ENCODE measurements at regions not wholly inside any gene's neighbourhood (a gene's known extent, or its start where the extent isn't known, plus 50 kb on each side); places are given as distances from the start of the nearest gene placed in this dataset.
"Not testable (repeated sequence)": the region's sequence is repeated elsewhere in the genome, so short reads cannot be mapped to it uniquely, and the experiment has no call there.

GRCh38 chr3:29004885-29005599, 275.8 kb upstream of the RBMS3 start:
- Histone ChIP-seq H3K36me3 (ENCODE audit: control insufficient read depth in 3 of 3, insufficient read depth in 2 of 3, low read depth in 1 of 3, low read length in 3 of 3) (no peaks in the 10 kb centered on the region), H3K27ac (ENCODE audit: low read depth in 1 of 3, low read length in 2 of 3) (no peak overlapping the region), H3K4me3 (ENCODE audit: low read depth in 1 of 3, low read length in 3 of 3) (no peak overlapping the region), H3K9me3 (ENCODE audit: control insufficient read depth in 2 of 2, insufficient read depth in 1 of 2, low read depth in 1 of 2, low read length in 1 of 2) (no peaks in the 10 kb centered on the region), H3K27me3 (ENCODE audit: control insufficient read depth in 3 of 3, insufficient read depth in 3 of 3, low read length in 3 of 3) (no peaks in the 10 kb centered on the region), H3K4me1 (ENCODE audit: control insufficient read depth in 3 of 3, insufficient read depth in 2 of 3, low read depth in 1 of 3, low read length in 2 of 3) (no peaks in the 10 kb centered on the region)
- 75 to 88% (median 83%) methylated on average over 4 of the region's 4 CpGs for WGBS, 3 donors
- DNase-seq (no peak), FAIRE-seq (no peak)

- no peak for FAIRE-seq
- Histone ChIP-seq H3K9me3 (ENCODE audit: control insufficient read depth in 2 of 2, insufficient read depth in 1 of 2, low read depth in 1 of 2, low read length in 1 of 2) (no peaks in the 10 kb centered on the region), H3K4me1 (ENCODE audit: control insufficient read depth in 3 of 3, insufficient read depth in 2 of 3, low read depth in 1 of 3, low read length in 2 of 3) (no peaks in the 10 kb centered on the region), H3K4me3 (ENCODE audit: low read depth in 1 of 3, low read length in 3 of 3) (no peak overlapping the region), H3K36me3 (ENCODE audit: control insufficient read depth in 3 of 3, insufficient read depth in 2 of 3, low read depth in 1 of 3, low read length in 3 of 3) (no peaks in the 10 kb centered on the region), H3K27me3 (ENCODE audit: control insufficient read depth in 3 of 3, insufficient read depth in 3 of 3, low read length in 3 of 3) (no peaks in the 10 kb centered on the region), H3K27ac (ENCODE audit: low read depth in 1 of 3, low read length in 2 of 3) (no peak overlapping the region)
- DNase-seq, result no peak
Measured at GRCh38 chr3:29005862-29006261, 275.0 kb upstream of the RBMS3 start.

- DNase-seq (no peak), FAIRE-seq (no peak)
- 82 to 87% (median 86%) methylated on average over 2 of the region's 2 CpGs for WGBS, 3 donors
- no peaks in the 10 kb centered on the region for H3K9me3 ChIP-seq (ENCODE audit: control insufficient read depth in 2 of 2, insufficient read depth in 1 of 2, low read depth in 1 of 2, low read length in 1 of 2)
- no peak overlapping the region for H3K4me3 ChIP-seq (ENCODE audit: low read depth in 1 of 3, low read length in 3 of 3)
- H3K27ac ChIP-seq (ENCODE audit: low read depth in 1 of 3, low read length in 2 of 3), result no peak overlapping the region
- H3K4me1 ChIP-seq (ENCODE audit: control insufficient read depth in 3 of 3, insufficient read depth in 2 of 3, low read depth in 1 of 3, low read length in 2 of 3), result no peaks in the 10 kb centered on the region
- no peaks in the 10 kb centered on the region for H3K27me3 ChIP-seq (ENCODE audit: control insufficient read depth in 3 of 3, insufficient read depth in 3 of 3, low read length in 3 of 3)
- no peaks in the 10 kb centered on the region for H3K36me3 ChIP-seq (ENCODE audit: control insufficient read depth in 3 of 3, insufficient read depth in 2 of 3, low read depth in 1 of 3, low read length in 3 of 3)
Measured at GRCh38 chr3:29011441-29011840, 269.4 kb upstream of the RBMS3 start.

GRCh38 chr3:29011966-29012365, 268.9 kb upstream of the RBMS3 start:
- no peak overlapping the region for H3K4me3 ChIP-seq (ENCODE audit: low read depth in 1 of 3, low read length in 3 of 3)
- DNase-seq (no peak), FAIRE-seq (no peak)
- H3K36me3 ChIP-seq (ENCODE audit: control insufficient read depth in 3 of 3, insufficient read depth in 2 of 3, low read depth in 1 of 3, low read length in 3 of 3), result no peaks in the 10 kb centered on the region
- no peaks in the 10 kb centered on the region for H3K27me3 ChIP-seq (ENCODE audit: control insufficient read depth in 3 of 3, insufficient read depth in 3 of 3, low read length in 3 of 3)
- no peaks in the 10 kb centered on the region for H3K9me3 ChIP-seq (ENCODE audit: control insufficient read depth in 2 of 2, insufficient read depth in 1 of 2, low read depth in 1 of 2, low read length in 1 of 2)
- H3K27ac ChIP-seq (ENCODE audit: low read depth in 1 of 3, low read length in 2 of 3), result no peak overlapping the region
- WGBS, 3 donors, result 93 to 96% (median 94%) methylated on average over 3 of the region's 3 CpGs
- H3K4me1 ChIP-seq (ENCODE audit: control insufficient read depth in 3 of 3, insufficient read depth in 2 of 3, low read depth in 1 of 3, low read length in 2 of 3), result no peaks in the 10 kb centered on the region

GRCh38 chr3:29022976-29023375, 257.9 kb upstream of the RBMS3 start:
- no peak overlapping the region for H3K27ac ChIP-seq (ENCODE audit: low read depth in 1 of 3, low read length in 2 of 3)
- no peaks in the 10 kb centered on the region for H3K4me1 ChIP-seq (ENCODE audit: control insufficient read depth in 3 of 3, insufficient read depth in 2 of 3, low read depth in 1 of 3, low read length in 2 of 3)
- H3K36me3 ChIP-seq (ENCODE audit: control insufficient read depth in 3 of 3, insufficient read depth in 2 of 3, low read depth in 1 of 3, low read length in 3 of 3), result no peaks in the 10 kb centered on the region
- H3K4me3 ChIP-seq (ENCODE audit: low read depth in 1 of 3, low read length in 3 of 3), result no peak overlapping the region
- WGBS, 3 donors, result 15 to 71% (median 21%) methylated on average over 1 of the region's 1 CpG
- no peak for FAIRE-seq
- H3K9me3 ChIP-seq (ENCODE audit: control insufficient read depth in 2 of 2, insufficient read depth in 1 of 2, low read depth in 1 of 2, low read length in 1 of 2), result peaks cover 0 to 2% of the 10 kb centered on the region in 2 donors
- H3K27me3 ChIP-seq (ENCODE audit: control insufficient read depth in 3 of 3, insufficient read depth in 3 of 3, low read length in 3 of 3), result no peaks in the 10 kb centered on the region
- no peak for DNase-seq

- FAIRE-seq (no peak), DNase-seq (no peak)
- H3K9me3 ChIP-seq (ENCODE audit: control insufficient read depth in 2 of 2, insufficient read depth in 1 of 2, low read depth in 1 of 2, low read length in 1 of 2), result peaks cover 0 to 2% of the 10 kb centered on the region in 2 donors
- no peak overlapping the region for H3K27ac ChIP-seq (ENCODE audit: low read depth in 1 of 3, low read length in 2 of 3)
- no peak overlapping the region for H3K4me3 ChIP-seq (ENCODE audit: low read depth in 1 of 3, low read length in 3 of 3)
- H3K36me3 ChIP-seq (ENCODE audit: control insufficient read depth in 3 of 3, insufficient read depth in 2 of 3, low read depth in 1 of 3, low read length in 3 of 3), result no peaks in the 10 kb centered on the region
- WGBS, 3 donors, result 65 to 78% (median 72%) methylated on average over 2 of the region's 2 CpGs
- no peaks in the 10 kb centered on the region for H3K4me1 ChIP-seq (ENCODE audit: control insufficient read depth in 3 of 3, insufficient read depth in 2 of 3, low read depth in 1 of 3, low read length in 2 of 3)
- H3K27me3 ChIP-seq (ENCODE audit: control insufficient read depth in 3 of 3, insufficient read depth in 3 of 3, low read length in 3 of 3), result no peaks in the 10 kb centered on the region
Measured at GRCh38 chr3:29026286-29026685, 254.6 kb upstream of the RBMS3 start.

GRCh38 chr3:29026959-29027358, 253.9 kb upstream of the RBMS3 start:
- peaks cover 0 to 2% of the 10 kb centered on the region in 2 donors for H3K9me3 ChIP-seq (ENCODE audit: control insufficient read depth in 2 of 2, insufficient read depth in 1 of 2, low read depth in 1 of 2, low read length in 1 of 2)
- no peak for DNase-seq
- 72 to 77% (median 76%) methylated on average over 3 of the region's 3 CpGs for WGBS, 3 donors
- H3K27ac ChIP-seq (ENCODE audit: low read depth in 1 of 3, low read length in 2 of 3), result no peak overlapping the region
- no peaks in the 10 kb centered on the region for H3K27me3 ChIP-seq (ENCODE audit: control insufficient read depth in 3 of 3, insufficient read depth in 3 of 3, low read length in 3 of 3)
- FAIRE-seq, result no peak
- H3K4me1 ChIP-seq (ENCODE audit: control insufficient read depth in 3 of 3, insufficient read depth in 2 of 3, low read depth in 1 of 3, low read length in 2 of 3), result no peaks in the 10 kb centered on the region
- H3K4me3 ChIP-seq (ENCODE audit: low read depth in 1 of 3, low read length in 3 of 3), result no peak overlapping the region
- no peaks in the 10 kb centered on the region for H3K36me3 ChIP-seq (ENCODE audit: control insufficient read depth in 3 of 3, insufficient read depth in 2 of 3, low read depth in 1 of 3, low read length in 3 of 3)

GRCh38 chr3:29031175-29031574, 249.7 kb upstream of the RBMS3 start:
- not testable (repeated sequence) for DNase-seq; H3K36me3 ChIP-seq (ENCODE audit: control insufficient read depth in 3 of 3, insufficient read depth in 2 of 3, low read depth in 1 of 3, low read length in 3 of 3); H3K4me3 ChIP-seq (ENCODE audit: low read depth in 1 of 3, low read length in 3 of 3); H3K27me3 ChIP-seq (ENCODE audit: control insufficient read depth in 3 of 3, insufficient read depth in 3 of 3, low read length in 3 of 3); H3K4me1 ChIP-seq (ENCODE audit: control insufficient read depth in 3 of 3, insufficient read depth in 2 of 3, low read depth in 1 of 3, low read length in 2 of 3); FAIRE-seq; H3K27ac ChIP-seq (ENCODE audit: low read depth in 1 of 3, low read length in 2 of 3); H3K9me3 ChIP-seq (ENCODE audit: control insufficient read depth in 2 of 2, insufficient read depth in 1 of 2, low read depth in 1 of 2, low read length in 1 of 2)
- WGBS, 3 donors, result 74 to 91% (median 88%) methylated on average over 2 of the region's 2 CpGs

- Histone ChIP-seq H3K4me1 (ENCODE audit: control insufficient read depth in 3 of 3, insufficient read depth in 2 of 3, low read depth in 1 of 3, low read length in 2 of 3) (no peaks in the 10 kb centered on the region), H3K27me3 (ENCODE audit: control insufficient read depth in 3 of 3, insufficient read depth in 3 of 3, low read length in 3 of 3) (no peaks in the 10 kb centered on the region), H3K9me3 (ENCODE audit: control insufficient read depth in 2 of 2, insufficient read depth in 1 of 2, low read depth in 1 of 2, low read length in 1 of 2) (no peaks in the 10 kb centered on the region), H3K4me3 (ENCODE audit: low read depth in 1 of 3, low read length in 3 of 3) (no peak overlapping the region), H3K27ac (ENCODE audit: low read depth in 1 of 3, low read length in 2 of 3) (no peak overlapping the region), H3K36me3 (ENCODE audit: control insufficient read depth in 3 of 3, insufficient read depth in 2 of 3, low read depth in 1 of 3, low read length in 3 of 3) (no peaks in the 10 kb centered on the region)
- FAIRE-seq (no peak), DNase-seq (no peak)
- 88 to 91% (median 88%) methylated on average over 3 of the region's 3 CpGs for WGBS, 3 donors
Measured at GRCh38 chr3:29033511-29033910, 247.4 kb upstream of the RBMS3 start.

All from small intestine (tissue), 7 donors.